T-cell (primary cell): ENCODE measurements at regions not wholly inside any gene's neighbourhood (a gene's known extent, or its start where the extent isn't known, plus 50 kb on each side); places are given as distances from the start of the nearest gene placed in this dataset.

Experiments
- ATAC-seq, 4 experiments: fragments of 200-7000 bp in 3 of 4; fragments of 150-1000 bp in 1 of 4; cut with Tn5 transposase; replicated peaks in 1 of 4; 1 replicate in 3 of 4; 2 replicates in 1 of 4; pipeline ENCODE4 v1.10.0; 2021; ENCODE audit warnings: moderate library complexity in 3 of 4, mild to moderate bottlenecking in 2 of 4, moderate number of reproducible peaks in 1 of 4
- CTCF ChIA-PET, 2 donors: fragments of 300-600 bp; sonication (Branson Sonifier 250); formaldehyde crosslinking; loops; one replicate each; lab custom pipeline; 2022; ENCODE audit warnings: antibody characterized with exemption in 2 of 2; lab: Charles Lee
- POLR2A ChIA-PET, 2 donors: fragments of 300-600 bp; sonication (Branson Sonifier 250); formaldehyde crosslinking; loops; one replicate each; lab custom pipeline; 2022; ENCODE audit warnings: antibody characterized with exemption in 2 of 2; lab: Charles Lee
- DNase-seq, 35 experiments: peaks; one replicate each; pipeline versions ENCODE4 v3.0.0 to v3.0.0-alpha.2; 2013 to 2023
- H3K27ac ChIP-seq: one replicate; pipeline ENCODE4 v1.5.1; 2013; ENCODE audit warnings: low read length
- H3K27me3 ChIP-seq, 2 experiments: replicated peaks in 1 of 2; 1 replicate in 1 of 2; 2 replicates in 1 of 2; pipeline versions ENCODE4 v1.6.1 to v1.7.0; 2013; ENCODE audit warnings: low read length in 1 of 2, mixed read lengths in 1 of 2; ENCODE audit not compliant: control insufficient read depth in 2 of 2, insufficient read depth in 2 of 2; ENCODE audit errors: extremely low read depth in 1 of 2
- H3K36me3 ChIP-seq, 2 donors: 1 replicate in 1 of 2; 2 replicates in 1 of 2; pipeline versions ENCODE4 v1.6.1 to v1.7.0; 2013; ENCODE audit warnings: low read length in 1 of 2; ENCODE audit not compliant: control insufficient read depth in 2 of 2, insufficient read depth in 1 of 2; ENCODE audit errors: extremely low read depth in 1 of 2
- H3K4me1 ChIP-seq, 2 experiments: 1 replicate in 1 of 2; 2 replicates in 1 of 2; pipeline versions ENCODE4 v1.6.1 to v1.7.0; 2013; ENCODE audit warnings: low read length in 2 of 2, mixed read lengths in 1 of 2; ENCODE audit not compliant: insufficient read depth in 2 of 2, control insufficient read depth in 1 of 2; ENCODE audit errors: extremely low read depth in 1 of 2
- H3K4me3 ChIP-seq, 2 donors: 1 replicate in 1 of 2; 2 replicates in 1 of 2; pipeline versions ENCODE4 v1.5.1 to v1.7.0; 2013; ENCODE audit warnings: mild to moderate bottlenecking in 2 of 2, low read length in 1 of 2, moderate library complexity in 1 of 2; ENCODE audit not compliant: control insufficient read depth in 1 of 2; ENCODE audit errors: extremely low read depth in 1 of 2
- H3K9me3 ChIP-seq: 2 replicates; pipeline ENCODE4 v1.7.0; 2013
- H3K27ac Mint-ChIP-seq, 2 donors: one replicate each; pipeline ENCODE4 v1.8.0; 2020 to 2021; ENCODE audit warnings: mild to moderate bottlenecking in 2 of 2, mixed read lengths in 2 of 2
- H3K27me3 Mint-ChIP-seq, 2 donors: one replicate each; pipeline ENCODE4 v1.8.0; 2021 to 2022; ENCODE audit warnings: mixed read lengths in 2 of 2
- H3K36me3 Mint-ChIP-seq: one replicate; pipeline ENCODE4 v1.8.0; 2021; ENCODE audit warnings: mixed read lengths
- H3K4me1 Mint-ChIP-seq, 3 donors: one replicate each; pipeline ENCODE4 v1.8.0; 2020 to 2022; ENCODE audit warnings: mixed read lengths in 3 of 3, mild to moderate bottlenecking in 1 of 3
- H3K4me3 Mint-ChIP-seq, 3 donors: one replicate each; pipeline ENCODE4 v1.8.0; 2020 to 2022; ENCODE audit warnings: mild to moderate bottlenecking in 3 of 3, mixed read lengths in 3 of 3, moderate library complexity in 3 of 3
- H3K9me3 Mint-ChIP-seq, 3 donors: one replicate each; pipeline ENCODE4 v1.8.0; 2020 to 2022; ENCODE audit warnings: mixed read lengths in 3 of 3
- WGBS: methylation state at CpG from one replicate; pipeline ENCODE4 v1.1.5; 2013; ENCODE audit warnings: missing lambda C conversion rate; ENCODE audit not compliant: insufficient coverage; 5-methylcytosine and 5-hydroxymethylcytosine counted together

DNA sequence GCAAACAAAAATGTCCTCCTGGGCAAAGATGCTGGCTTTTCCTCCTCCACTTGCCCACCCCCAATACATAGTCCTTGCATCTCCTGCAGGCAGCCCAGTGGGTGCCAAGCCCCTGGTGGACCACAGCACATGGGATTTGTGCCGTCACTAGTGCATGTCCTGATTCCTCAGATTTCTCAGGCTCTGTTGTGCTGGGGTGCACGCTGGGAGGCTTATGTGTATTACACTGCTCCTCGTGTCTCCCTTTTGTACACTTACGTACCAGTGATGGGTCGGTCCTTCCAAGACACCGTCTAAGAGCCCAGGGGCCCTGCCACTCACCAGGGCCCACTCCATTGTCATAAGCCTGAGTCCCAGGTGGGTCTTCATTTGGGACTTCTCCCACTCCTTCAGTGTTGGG lies 70.1 kb downstream of the PLXNA1 start:
- no peak overlapping the region for H3K27ac ChIP-seq
- Mint-ChIP-seq H3K9me3 (peaks cover 6 to 17% (median 14%) of the 10 kb centered on the region in 3 donors), H3K4me1 (no peaks in the 10 kb centered on the region), H3K27me3 (peaks cover 10 to 12% of the 10 kb centered on the region in 2 donors), H3K4me3 (no peak overlapping the region), H3K27ac (no peak overlapping the region), H3K36me3 (no peaks in the 10 kb centered on the region)
- no peak for DNase-seq
- WGBS = 94% methylated on average over 4 of the region's 6 CpGs
- no peaks in the 10 kb centered on the region for H3K4me1 ChIP-seq
- ChIA-PET CTCF (no interaction called here), POLR2A (no interaction called here)
- H3K27me3 ChIP-seq = peaks cover 0 to 41% of the 10 kb centered on the region in 2 experiments
- no peaks in the 10 kb centered on the region for H3K9me3 ChIP-seq
- no peak overlapping the region for H3K4me3 ChIP-seq
- ATAC-seq = no peak
- H3K36me3 ChIP-seq = no peaks in the 10 kb centered on the region

DNA sequence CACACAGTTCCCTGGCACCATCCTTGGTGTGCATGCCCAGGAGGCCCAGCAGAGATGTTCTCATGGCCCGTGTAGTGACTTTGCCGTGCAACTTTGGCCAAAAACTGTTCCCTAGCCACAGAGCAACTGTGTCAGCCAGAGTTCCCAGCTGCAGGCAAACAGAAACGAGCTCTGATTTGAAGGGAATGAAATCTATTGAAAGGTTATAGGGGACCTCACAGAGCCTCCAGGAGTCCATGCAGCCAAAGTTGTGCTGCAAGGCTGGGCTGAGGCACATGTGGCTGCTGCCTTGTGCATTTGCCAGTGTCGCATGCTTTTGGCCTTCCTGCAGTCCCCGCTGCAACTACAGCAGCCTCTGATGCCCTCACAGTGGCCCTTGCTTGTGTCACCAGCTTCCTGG lies 70.5 kb downstream of the PLXNA1 start:
- peaks cover 8 to 10% of the 10 kb centered on the region in 2 donors for H3K27me3 Mint-ChIP-seq
- DNase-seq (no peak), ATAC-seq (no peak)
- H3K9me3 Mint-ChIP-seq = peaks cover 6 to 17% (median 11%) of the 10 kb centered on the region in 3 donors
- no peaks in the 10 kb centered on the region for H3K4me1 ChIP-seq
- no peak overlapping the region for H3K27ac ChIP-seq
- no peak overlapping the region for H3K4me3 ChIP-seq
- H3K4me3 Mint-ChIP-seq = no peak overlapping the region
- no peaks in the 10 kb centered on the region for H3K36me3 ChIP-seq
- H3K9me3 ChIP-seq = no peaks in the 10 kb centered on the region
- CTCF ChIA-PET = no interaction called here
- no peaks in the 10 kb centered on the region for H3K36me3 Mint-ChIP-seq
- POLR2A ChIA-PET = no interaction called here
- 72% methylated on average over 5 of the region's 5 CpGs for WGBS
- no peaks in the 10 kb centered on the region for H3K4me1 Mint-ChIP-seq
- no peak overlapping the region for H3K27ac Mint-ChIP-seq
- peaks cover 0 to 41% of the 10 kb centered on the region in 2 experiments for H3K27me3 ChIP-seq

DNA sequence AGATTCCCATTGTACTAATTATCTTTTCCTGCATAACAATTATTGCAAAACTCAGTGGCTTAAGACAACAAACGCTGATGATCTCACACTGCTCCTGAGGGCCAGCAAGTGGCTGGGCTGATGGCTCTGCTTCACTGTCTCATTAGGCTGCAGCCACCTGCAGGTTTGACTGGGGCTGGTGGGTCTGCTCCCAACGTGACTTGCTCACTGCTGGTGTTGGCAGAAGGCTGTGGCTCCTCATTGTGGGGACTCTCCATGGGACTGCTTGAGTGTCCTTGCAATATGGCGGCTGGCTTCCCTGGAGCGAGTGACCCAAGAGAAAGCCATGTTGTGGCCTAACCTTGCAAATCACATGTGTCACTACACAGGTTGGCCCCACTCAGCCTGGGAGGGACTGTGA lies 71.1 kb downstream of the PLXNA1 start:
- no peaks in the 10 kb centered on the region for H3K36me3 ChIP-seq
- WGBS = 89% methylated on average over 4 of the region's 4 CpGs
- no peaks in the 10 kb centered on the region for H3K9me3 ChIP-seq
- H3K9me3 Mint-ChIP-seq = peaks cover 6 to 16% (median 8%) of the 10 kb centered on the region in 3 donors
- CTCF ChIA-PET = no interaction called here
- POLR2A ChIA-PET = no interaction called here
- H3K4me1 ChIP-seq = no peaks in the 10 kb centered on the region
- H3K4me3 Mint-ChIP-seq = no peak overlapping the region
- H3K4me1 Mint-ChIP-seq = no peaks in the 10 kb centered on the region
- no peaks in the 10 kb centered on the region for H3K36me3 Mint-ChIP-seq
- H3K27ac Mint-ChIP-seq = no peak overlapping the region
- H3K27me3 ChIP-seq = peaks cover 0 to 41% of the 10 kb centered on the region in 2 experiments
- H3K27me3 Mint-ChIP-seq = peaks cover 3 to 10% of the 10 kb centered on the region in 2 donors
- H3K27ac ChIP-seq = no peak overlapping the region
- no peak overlapping the region for H3K4me3 ChIP-seq
- DNase-seq = no peak
- no peak for ATAC-seq

DNA sequence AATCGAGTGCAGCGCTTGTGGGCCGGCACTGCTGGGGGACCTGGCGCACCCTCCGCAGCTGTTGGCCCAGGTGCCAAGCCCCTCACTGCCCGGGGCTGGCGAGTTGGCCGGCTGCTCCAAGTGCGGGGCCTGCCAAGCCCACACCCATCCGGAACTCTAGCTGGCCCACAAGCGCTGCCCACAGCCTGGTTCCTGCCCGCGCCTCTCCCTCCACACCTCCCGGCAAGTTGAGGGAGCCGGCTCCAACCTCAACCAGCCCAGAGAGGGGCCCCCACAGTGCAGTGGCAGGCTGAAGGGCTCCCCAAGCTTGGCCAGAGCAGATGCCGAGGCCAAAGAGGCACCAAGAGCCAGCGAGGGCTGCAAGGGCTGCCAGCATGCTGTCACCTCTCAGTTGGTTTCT lies 73.4 kb downstream of the PLXNA1 start:
- DNase-seq (no peak), ATAC-seq (no peak)
- H3K36me3 ChIP-seq = no peaks in the 10 kb centered on the region
- 87% methylated on average over 16 of the region's 17 CpGs for WGBS
- H3K4me1 ChIP-seq = no peaks in the 10 kb centered on the region
- H3K27me3 ChIP-seq = peaks cover 2 to 30% of the 10 kb centered on the region in 2 experiments
- no peaks in the 10 kb centered on the region for H3K9me3 ChIP-seq
- H3K4me3 ChIP-seq = no peak overlapping the region
- H3K27ac ChIP-seq = no peak overlapping the region
- Mint-ChIP-seq H3K36me3 (no peaks in the 10 kb centered on the region), H3K27ac (no peak overlapping the region), H3K9me3 (peaks cover 6 to 10% (median 7%) of the 10 kb centered on the region in 3 donors), H3K27me3 (peaks cover 0 to 5% of the 10 kb centered on the region in 2 donors), H3K4me1 (no peaks in the 10 kb centered on the region), H3K4me3 (no peak overlapping the region)
- ChIA-PET POLR2A (no interaction called here), CTCF (no interaction called here)

DNA sequence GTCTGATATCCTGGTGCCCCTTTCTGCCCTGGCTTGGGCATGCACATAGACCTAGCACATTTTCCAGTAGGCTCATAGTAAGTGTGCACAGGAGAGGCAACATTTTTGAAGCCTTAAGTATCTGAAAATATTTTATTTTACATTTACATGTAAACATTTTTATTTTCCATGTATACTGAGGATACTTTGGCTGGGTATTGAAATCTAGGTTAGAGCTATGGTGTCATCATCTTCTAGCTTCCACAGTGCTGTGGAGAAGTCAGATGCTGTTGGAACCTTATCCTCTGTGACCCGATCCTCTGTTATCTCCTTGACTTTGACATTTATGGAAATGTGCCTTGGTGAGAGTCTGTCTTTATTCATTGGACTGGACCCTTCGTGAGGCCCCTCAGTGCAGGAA lies 74.1 kb downstream of the PLXNA1 start:
- no peaks in the 10 kb centered on the region for H3K36me3 Mint-ChIP-seq
- WGBS = no CpG with 5 or more reads among the region's 2 CpGs

DNA sequence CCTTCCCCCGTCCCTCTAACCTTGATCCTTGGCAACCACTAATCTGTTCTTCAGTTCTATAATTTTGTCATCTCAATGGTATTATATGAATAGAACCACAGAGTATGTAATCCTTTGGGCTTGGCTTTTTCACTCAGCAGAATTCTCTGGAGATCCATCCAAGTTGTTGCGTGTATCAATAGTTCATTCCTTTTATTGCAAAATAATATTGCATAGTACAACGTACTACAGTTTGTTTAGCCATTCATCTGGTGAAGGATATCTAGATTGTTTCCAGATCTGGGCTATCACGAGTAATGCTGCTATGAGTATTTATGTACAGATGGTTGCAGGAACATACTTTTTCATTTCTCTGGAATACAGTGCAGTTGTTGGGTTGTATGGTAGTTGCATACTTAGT lies 76.2 kb downstream of the PLXNA1 start:
- no peaks in the 10 kb centered on the region for H3K4me1 ChIP-seq
- ATAC-seq = no peak
- no peaks in the 10 kb centered on the region for H3K36me3 ChIP-seq
- H3K27ac ChIP-seq = no peak overlapping the region
- Mint-ChIP-seq H3K27ac (no peak overlapping the region), H3K9me3 (peaks cover 6 to 10% (median 7%) of the 10 kb centered on the region in 3 donors), H3K4me3 (no peak overlapping the region), H3K27me3 (peaks cover 3 to 8% of the 10 kb centered on the region in 2 donors), H3K36me3 (no peaks in the 10 kb centered on the region), H3K4me1 (no peaks in the 10 kb centered on the region)
- peaks cover 2 to 16% of the 10 kb centered on the region in 2 experiments for H3K27me3 ChIP-seq
- no CpG with 5 or more reads among the region's 4 CpGs for WGBS
- POLR2A ChIA-PET = no interaction called here
- CTCF ChIA-PET = interaction anchor here in 1 of 2 donors (0.6 kb wide), 1 partner anchor 373 kb away, joined by 3 read pairs; no protein-coding TSS in a partner anchor
- H3K9me3 ChIP-seq = no peaks in the 10 kb centered on the region
- no peak overlapping the region for H3K4me3 ChIP-seq
- DNase-seq = no peak

More for the DNA sequence above, 74.1 kb downstream of the PLXNA1 start:
- Histone ChIP-seq H3K4me1 (no peaks in the 10 kb centered on the region), H3K4me3 (no peak overlapping the region), H3K9me3 (no peaks in the 10 kb centered on the region), H3K27me3 (peaks cover 2 to 29% of the 10 kb centered on the region in 2 experiments), H3K36me3 (no peaks in the 10 kb centered on the region), H3K27ac (no peak overlapping the region)
- peaks cover 0 to 6% of the 10 kb centered on the region in 2 donors for H3K27me3 Mint-ChIP-seq
- POLR2A ChIA-PET = no interaction called here
- H3K27ac Mint-ChIP-seq = no peak overlapping the region
- DNase-seq (no peak), ATAC-seq (no peak)
- H3K9me3 Mint-ChIP-seq = peaks cover 6 to 10% (median 7%) of the 10 kb centered on the region in 3 donors
- CTCF ChIA-PET = interaction anchor here in 1 of 2 donors (1.0 kb wide), 1 partner anchor 11 kb away, joined by 6 read pairs; no protein-coding TSS in a partner anchor
- H3K4me3 Mint-ChIP-seq = no peak overlapping the region
- H3K4me1 Mint-ChIP-seq = no peaks in the 10 kb centered on the region

DNA sequence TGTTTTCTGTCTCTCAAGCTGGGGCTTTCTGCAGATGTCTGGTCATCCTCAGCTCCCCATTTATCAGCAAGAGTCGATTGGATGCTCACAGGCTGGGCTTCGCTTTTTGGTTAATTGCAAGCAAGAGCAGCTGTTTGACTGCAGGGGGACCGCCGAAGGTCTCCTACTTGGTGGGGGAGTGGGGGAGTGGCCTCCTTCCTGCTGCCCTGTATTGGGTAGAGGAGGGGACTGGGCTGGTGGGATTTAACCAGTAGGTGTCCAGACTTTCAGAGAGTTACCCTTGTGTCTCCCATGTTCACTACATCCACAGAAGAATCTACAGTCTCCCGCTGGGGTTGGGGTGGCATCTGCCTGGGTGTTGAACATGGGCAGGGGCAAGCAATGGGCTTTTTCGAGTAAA lies 78.7 kb downstream of the PLXNA1 start:
- DNase-seq (no peak), ATAC-seq (no peak)
- H3K4me3 Mint-ChIP-seq = no peak overlapping the region
- no peak overlapping the region for H3K27ac Mint-ChIP-seq
- no peaks in the 10 kb centered on the region for H3K36me3 ChIP-seq
- no peaks in the 10 kb centered on the region for H3K36me3 Mint-ChIP-seq
- no peak overlapping the region for H3K4me3 ChIP-seq
- H3K4me1 Mint-ChIP-seq = no peaks in the 10 kb centered on the region
- ChIA-PET POLR2A (no interaction called here), CTCF (no interaction called here)
- H3K9me3 ChIP-seq = no peaks in the 10 kb centered on the region
- WGBS = 53% methylated on average over 5 of the region's 6 CpGs
- H3K27me3 Mint-ChIP-seq = peaks cover 6 to 22% of the 10 kb centered on the region in 2 donors
- H3K4me1 ChIP-seq = no peaks in the 10 kb centered on the region
- H3K27me3 ChIP-seq = peaks cover 2 to 22% of the 10 kb centered on the region in 2 experiments
- H3K9me3 Mint-ChIP-seq = peaks cover 6 to 9% (median 7%) of the 10 kb centered on the region in 3 donors
- no peak overlapping the region for H3K27ac ChIP-seq
